CD14-positive monocyte (primary cell): ENCODE measurements at regions not wholly inside any gene's neighbourhood (a gene's known extent, or its start where the extent isn't known, plus 50 kb on each side); places are given as distances from the start of the nearest gene placed in this dataset.

ENCODE experiments used
- DNase-seq, 3 donors: peaks; one replicate each; pipeline ENCODE4 v3.0.0-alpha.2; 2011 to 2022
- H2AFZ ChIP-seq: 2 replicates; pipeline ENCODE4 v1.6.0; 2012; ENCODE audit warnings: mild to moderate bottlenecking, low read depth, low read length, inconsistent platforms; ENCODE audit not compliant: insufficient read depth, poor library complexity, severe bottlenecking
- H3K27ac ChIP-seq, 2 donors: 1 replicate in 1 of 2; 2 replicates in 1 of 2; pipeline ENCODE4 v1.5.1; 2012 to 2013; ENCODE audit warnings: low read length in 2 of 2, control low read depth in 1 of 2, inconsistent platforms in 1 of 2, low read depth in 1 of 2, mild to moderate bottlenecking in 1 of 2
- H3K27me3 ChIP-seq, 2 donors: one replicate each; pipeline versions ENCODE4 v1.6.0 to v1.6.1; 2011 to 2013; ENCODE audit warnings: low read length in 2 of 2; ENCODE audit not compliant: control insufficient read depth in 2 of 2, insufficient read depth in 2 of 2
- H3K36me3 ChIP-seq, 2 donors: replicated peaks in 1 of 2; 1 replicate in 1 of 2; 2 replicates in 1 of 2; pipeline versions ENCODE4 v1.5.1 to v1.6.1; 2012 to 2013; ENCODE audit warnings: low read length in 2 of 2, control low read depth in 1 of 2, inconsistent platforms in 1 of 2, mild to moderate bottlenecking in 1 of 2; ENCODE audit not compliant: insufficient read depth in 2 of 2, control insufficient read depth in 1 of 2
- H3K4me1 ChIP-seq, 2 donors: 1 replicate in 1 of 2; 2 replicates in 1 of 2; pipeline versions ENCODE4 v1.5.1 to v1.6.1; 2012 to 2013; ENCODE audit warnings: low read length in 2 of 2, control low read depth in 1 of 2, inconsistent platforms in 1 of 2, mild to moderate bottlenecking in 1 of 2, moderate library complexity in 1 of 2; ENCODE audit not compliant: insufficient read depth in 2 of 2, control insufficient read depth in 1 of 2
- H3K4me2 ChIP-seq: replicated peaks from 2 replicates; pipeline ENCODE3; 2012; ENCODE audit warnings: low read length, moderate library complexity, mild to moderate bottlenecking; ENCODE audit not compliant: poor library complexity, severe bottlenecking; ENCODE audit errors: extremely low read depth
- H3K4me3 ChIP-seq, 3 experiments: fragments of 200-600 bp in 1 of 3; sonication (generic) in 1 of 3; replicated peaks in 1 of 3; 1 replicate in 2 of 3; 2 replicates in 1 of 3; pipeline ENCODE4 v1.5.1; 2011 to 2013; ENCODE audit warnings: low read length in 3 of 3, mild to moderate bottlenecking in 3 of 3, control low read depth in 2 of 3, low read depth in 2 of 3, inconsistent platforms in 1 of 3, moderate library complexity in 1 of 3
- H3K79me2 ChIP-seq: 2 replicates; pipeline ENCODE4 v1.6.0; 2012; ENCODE audit warnings: mild to moderate bottlenecking, control low read depth, inconsistent platforms, low read length, moderate library complexity; ENCODE audit not compliant: insufficient read depth
- H3K9ac ChIP-seq: 2 replicates; pipeline ENCODE4 v1.6.0; 2017; ENCODE audit warnings: low read length, mild to moderate bottlenecking; ENCODE audit not compliant: insufficient read depth, poor library complexity, severe bottlenecking
- H3K9me3 ChIP-seq, 2 donors: replicated peaks in 1 of 2; 1 replicate in 1 of 2; 2 replicates in 1 of 2; pipeline versions ENCODE4 v1.5.1 to v1.6.1; 2012 to 2013; ENCODE audit warnings: low read length in 2 of 2, control low read depth in 1 of 2; ENCODE audit not compliant: control insufficient read depth in 1 of 2, insufficient read depth in 1 of 2
- H4K20me1 ChIP-seq: 2 replicates; pipeline ENCODE4 v1.6.0; 2012; ENCODE audit warnings: mild to moderate bottlenecking, low read length, control low read depth, moderate library complexity; ENCODE audit not compliant: insufficient read depth
- H3K27ac Mint-ChIP-seq, 7 donors: one replicate each; pipeline ENCODE4 v1.8.0; 2020; ENCODE audit warnings: mild to moderate bottlenecking in 7 of 7, mixed read lengths in 7 of 7, moderate library complexity in 6 of 7, inconsistent platforms in 2 of 7
- H3K27me3 Mint-ChIP-seq, 3 donors: one replicate each; pipeline ENCODE4 v1.8.0; 2021 to 2022; ENCODE audit warnings: low read depth in 3 of 3, mild to moderate bottlenecking in 3 of 3, mixed read lengths in 3 of 3, moderate library complexity in 3 of 3, inconsistent platforms in 1 of 3
- H3K36me3 Mint-ChIP-seq, 2 donors: one replicate each; pipeline ENCODE4 v1.8.0; 2020; ENCODE audit warnings: mixed read lengths in 2 of 2, inconsistent platforms in 1 of 2, mild to moderate bottlenecking in 1 of 2
- H3K4me1 Mint-ChIP-seq: one replicate; pipeline ENCODE4 v1.8.0; 2020; ENCODE audit warnings: mild to moderate bottlenecking, mixed read lengths
- H3K4me3 Mint-ChIP-seq, 2 donors: one replicate each; pipeline ENCODE4 v1.8.0; 2020; ENCODE audit warnings: mild to moderate bottlenecking in 2 of 2, mixed read lengths in 2 of 2, moderate library complexity in 1 of 2
- H3K9me3 Mint-ChIP-seq, 7 donors: one replicate each; pipeline ENCODE4 v1.8.0; 2020 to 2022; ENCODE audit warnings: mixed read lengths in 7 of 7, mild to moderate bottlenecking in 6 of 7, moderate library complexity in 6 of 7, inconsistent platforms in 2 of 7
- CTCF ChIP-seq: fragments of 200-600 bp; IDR thresholded peaks from one replicate; pipeline ENCODE4 v1.8.0; 2022; ENCODE audit warnings: antibody characterized with exemption, mild to moderate bottlenecking
- WGBS: methylation state at CpG from one replicate; pipeline ENCODE4 v1.1.5; 2013; ENCODE audit warnings: missing lambda C conversion rate; ENCODE audit not compliant: insufficient coverage; 5-methylcytosine and 5-hydroxymethylcytosine counted together
- intact Hi-C, 2 donors: fragments of 100-400 bp; cut with micrococcal nuclease; formaldehyde crosslinking; loops; one replicate each; pipeline versions ENCODE4 v1.15.0 to v1.15.1; 2023

- Mint-ChIP-seq H3K4me3 (no peak overlapping the region), H3K9me3 (peaks cover 3 to 20% (median 9%) of the 10 kb centered on the region in 7 donors), H3K36me3 (no peaks in the 10 kb centered on the region), H3K27ac (no peak overlapping the region), H3K27me3 (peaks cover 0 to 1% (median 0%) of the 10 kb centered on the region in 3 donors), H3K4me1 (no peaks in the 10 kb centered on the region)
- peaks cover 6% of the 10 kb centered on the region in 2 donors for H3K9me3 ChIP-seq
- H3K4me1 ChIP-seq = no peaks in the 10 kb centered on the region
- H2AFZ ChIP-seq = no peak overlapping the region
- no peaks in the 10 kb centered on the region for H4K20me1 ChIP-seq
- no peak for DNase-seq
- no peaks in the 10 kb centered on the region for H3K79me2 ChIP-seq
- H3K4me3 ChIP-seq = no peak overlapping the region
- H3K4me2 ChIP-seq = no peak overlapping the region
- H3K27me3 ChIP-seq = no peaks in the 10 kb centered on the region
- no peak overlapping the region for H3K27ac ChIP-seq
- TF ChIP-seq CTCF = no peak
- no peaks in the 10 kb centered on the region for H3K36me3 ChIP-seq
- WGBS = no CpG with 5 or more reads among the region's 3 CpGs
- intact Hi-C loops = no loop called here
- H3K9ac ChIP-seq = no peak overlapping the region
Observed at GRCh38 chr18:53765211-53765610, 459.3 kb downstream of the MBD2 start.

- Histone ChIP-seq H3K4me3 (no peak overlapping the region), H3K27me3 (no peaks in the 10 kb centered on the region), H3K9me3 (peaks cover 6% of the 10 kb centered on the region in 2 donors), H3K4me1 (no peaks in the 10 kb centered on the region), H4K20me1 (no peaks in the 10 kb centered on the region), H3K4me2 (no peak overlapping the region), H3K9ac (no peak overlapping the region), H3K79me2 (no peaks in the 10 kb centered on the region), H3K36me3 (no peaks in the 10 kb centered on the region), H2AFZ (no peak overlapping the region), H3K27ac (no peak overlapping the region)
- H3K27ac Mint-ChIP-seq = no peak overlapping the region
- peaks cover 0 to 1% (median 0%) of the 10 kb centered on the region in 3 donors for H3K27me3 Mint-ChIP-seq
- H3K4me1 Mint-ChIP-seq = no peaks in the 10 kb centered on the region
- H3K4me3 Mint-ChIP-seq = no peak overlapping the region
- WGBS = 100% methylated on average over 1 of the region's 1 CpG
- intact Hi-C loops = no loop called here
- DNase-seq = no peak
- peaks cover 3 to 22% (median 9%) of the 10 kb centered on the region in 7 donors for H3K9me3 Mint-ChIP-seq
- no peaks in the 10 kb centered on the region for H3K36me3 Mint-ChIP-seq
- TF ChIP-seq CTCF = no peak
Observed at GRCh38 chr18:53764086-53764485, 460.4 kb downstream of the MBD2 start.
